DND-41 (cell line): ENCODE measurements at regions not wholly inside any gene's neighbourhood (a gene's known extent, or its start where the extent isn't known, plus 50 kb on each side); places are given as distances from the start of the nearest gene placed in this dataset.

Source experiments
- ATAC-seq: fragments of 200-7000 bp; cut with Tn5 transposase; 3 replicates; pipeline ENCODE4 v1.9.1; 2021; ENCODE audit warnings: low read depth; ENCODE audit not compliant: insufficient read depth
- DNase-seq: peaks from one replicate; pipeline ENCODE4 v3.0.0-alpha.2; 2020
- H2AFZ ChIP-seq: 2 replicates; pipeline ENCODE4 v1.6.0; 2012; ENCODE audit warnings: low read depth, low read length
- H3K27ac ChIP-seq: 2 replicates; pipeline ENCODE4 v1.5.1; 2012; ENCODE audit warnings: low read length, inconsistent platforms
- H3K27me3 ChIP-seq: fragments of 200-600 bp; sonication (generic); 2 replicates; pipeline ENCODE4 v1.6.0; 2012; ENCODE audit warnings: low read length, mild to moderate bottlenecking, inconsistent platforms; ENCODE audit not compliant: insufficient read depth, poor library complexity
- H3K36me3 ChIP-seq: 2 replicates; pipeline ENCODE4 v1.5.1; 2012; ENCODE audit warnings: low read length, inconsistent platforms; ENCODE audit not compliant: insufficient read depth
- H3K4me1 ChIP-seq: 2 replicates; pipeline ENCODE4 v1.5.1; 2012; ENCODE audit warnings: mild to moderate bottlenecking, low read length; ENCODE audit not compliant: insufficient read depth
- H3K4me2 ChIP-seq: 2 replicates; pipeline ENCODE4 v1.6.0; 2012; ENCODE audit warnings: mild to moderate bottlenecking, moderate library complexity, low read length, inconsistent platforms; ENCODE audit not compliant: insufficient read depth
- H3K4me3 ChIP-seq, 2 experiments: fragments of 200-600 bp in 1 of 2; shearing (Covaris generic) in 1 of 2; 2 replicates each; pipeline ENCODE4 v1.5.1; 2012 to 2016; ENCODE audit warnings: inconsistent platforms in 2 of 2, low read length in 2 of 2, mild to moderate bottlenecking in 2 of 2, low read depth in 1 of 2, moderate library complexity in 1 of 2
- H3K79me2 ChIP-seq: 2 replicates; pipeline ENCODE4 v1.6.0; 2012; ENCODE audit warnings: low read length, inconsistent platforms; ENCODE audit not compliant: insufficient read depth
- H3K9ac ChIP-seq: 2 replicates; pipeline ENCODE4 v1.6.0; 2012; ENCODE audit warnings: low read depth, mild to moderate bottlenecking, inconsistent platforms, low read length, moderate library complexity
- H3K9me3 ChIP-seq: 2 replicates; pipeline ENCODE4 v1.5.1; 2012; ENCODE audit warnings: low read length, moderate library complexity, mild to moderate bottlenecking, inconsistent platforms; ENCODE audit not compliant: insufficient read depth, severe bottlenecking
- H4K20me1 ChIP-seq: 2 replicates; pipeline ENCODE4 v1.6.0; 2012; ENCODE audit warnings: low read length; ENCODE audit not compliant: insufficient read depth
- EZH2 ChIP-seq: IDR thresholded peaks from 3 replicates; pipeline ENCODE4 v1.6.1; 2012; ENCODE audit warnings: borderline replicate concordance, low read depth, mild to moderate bottlenecking, moderate library complexity, low read length, inconsistent platforms; ENCODE audit not compliant: severe bottlenecking
- TF ChIP-seq, protein P1 (sequence below): IDR thresholded peaks from 2 replicates; pipeline ENCODE4 v1.5.1; 2012; ENCODE audit warnings: borderline replicate concordance, low read length, moderate library complexity, mild to moderate bottlenecking; ENCODE audit not compliant: poor library complexity, severe bottlenecking; ENCODE audit errors: extremely low read depth

DNA sequence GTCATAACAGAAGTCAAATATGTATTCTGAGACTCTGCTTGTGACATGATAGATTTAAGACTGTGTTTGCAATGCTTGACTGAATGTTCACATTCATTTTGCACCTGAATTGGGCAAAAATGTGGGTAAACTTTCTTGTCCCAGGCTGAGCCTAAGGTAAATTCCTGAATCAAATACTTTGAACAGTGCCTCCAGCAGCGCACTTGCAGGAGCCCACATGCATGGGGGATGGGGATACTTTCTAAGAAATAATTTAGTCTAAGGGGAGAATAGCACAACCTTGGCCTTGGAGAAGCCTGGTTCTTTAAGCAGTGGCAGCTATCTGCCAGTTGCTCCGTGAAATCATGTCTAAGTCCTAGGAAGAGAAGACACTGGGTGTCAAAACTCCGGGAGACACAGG lies 163.5 kb upstream of the EGFLAM start:
- Histone ChIP-seq H2AFZ (no peak overlapping the region), H4K20me1 (no peaks in the 10 kb centered on the region), H3K36me3 (no peaks in the 10 kb centered on the region), H3K27me3 (no peaks in the 10 kb centered on the region), H3K27ac (no peak overlapping the region), H3K4me3 (no peak overlapping the region), H3K4me2 (no peak overlapping the region), H3K9ac (no peak overlapping the region), H3K9me3 (no peaks in the 10 kb centered on the region), H3K4me1 (no peaks in the 10 kb centered on the region), H3K79me2 (no peaks in the 10 kb centered on the region)
- TF ChIP-seq, protein P1, sequence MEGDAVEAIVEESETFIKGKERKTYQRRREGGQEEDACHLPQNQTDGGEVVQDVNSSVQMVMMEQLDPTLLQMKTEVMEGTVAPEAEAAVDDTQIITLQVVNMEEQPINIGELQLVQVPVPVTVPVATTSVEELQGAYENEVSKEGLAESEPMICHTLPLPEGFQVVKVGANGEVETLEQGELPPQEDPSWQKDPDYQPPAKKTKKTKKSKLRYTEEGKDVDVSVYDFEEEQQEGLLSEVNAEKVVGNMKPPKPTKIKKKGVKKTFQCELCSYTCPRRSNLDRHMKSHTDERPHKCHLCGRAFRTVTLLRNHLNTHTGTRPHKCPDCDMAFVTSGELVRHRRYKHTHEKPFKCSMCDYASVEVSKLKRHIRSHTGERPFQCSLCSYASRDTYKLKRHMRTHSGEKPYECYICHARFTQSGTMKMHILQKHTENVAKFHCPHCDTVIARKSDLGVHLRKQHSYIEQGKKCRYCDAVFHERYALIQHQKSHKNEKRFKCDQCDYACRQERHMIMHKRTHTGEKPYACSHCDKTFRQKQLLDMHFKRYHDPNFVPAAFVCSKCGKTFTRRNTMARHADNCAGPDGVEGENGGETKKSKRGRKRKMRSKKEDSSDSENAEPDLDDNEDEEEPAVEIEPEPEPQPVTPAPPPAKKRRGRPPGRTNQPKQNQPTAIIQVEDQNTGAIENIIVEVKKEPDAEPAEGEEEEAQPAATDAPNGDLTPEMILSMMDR: no peak
- no peak for TF ChIP-seq EZH2
- no peak for ATAC-seq
- no peak for DNase-seq

DNA sequence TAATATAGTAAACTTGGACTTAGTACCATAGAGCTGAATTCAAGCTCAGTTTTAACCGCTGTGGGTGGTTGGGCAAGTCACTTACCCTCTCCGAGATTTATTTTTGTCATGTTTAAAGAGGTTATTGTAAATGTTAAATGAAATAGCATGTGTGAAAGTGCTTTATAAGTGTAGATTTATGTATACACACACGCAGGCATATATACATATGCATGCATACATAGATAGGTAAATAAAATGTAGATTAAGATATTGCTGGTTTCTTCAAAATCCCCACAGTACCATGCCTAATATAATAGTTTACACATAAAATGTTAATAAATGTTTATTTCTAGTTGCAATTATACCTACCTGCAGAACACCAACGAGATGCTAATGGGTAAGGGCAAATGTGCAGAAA lies 164.5 kb upstream of the EGFLAM start:
- Histone ChIP-seq H3K4me1 (no peaks in the 10 kb centered on the region), H3K9me3 (no peaks in the 10 kb centered on the region), H3K27ac (no peak overlapping the region), H4K20me1 (no peaks in the 10 kb centered on the region), H3K4me3 (no peak overlapping the region), H3K36me3 (no peaks in the 10 kb centered on the region), H2AFZ (no peak overlapping the region), H3K27me3 (no peaks in the 10 kb centered on the region), H3K4me2 (no peak overlapping the region), H3K9ac (no peak overlapping the region), H3K79me2 (no peaks in the 10 kb centered on the region)
- no peak for TF ChIP-seq EZH2
- TF ChIP-seq, protein P1: no peak
- DNase-seq (no peak), ATAC-seq (no peak)

DNA sequence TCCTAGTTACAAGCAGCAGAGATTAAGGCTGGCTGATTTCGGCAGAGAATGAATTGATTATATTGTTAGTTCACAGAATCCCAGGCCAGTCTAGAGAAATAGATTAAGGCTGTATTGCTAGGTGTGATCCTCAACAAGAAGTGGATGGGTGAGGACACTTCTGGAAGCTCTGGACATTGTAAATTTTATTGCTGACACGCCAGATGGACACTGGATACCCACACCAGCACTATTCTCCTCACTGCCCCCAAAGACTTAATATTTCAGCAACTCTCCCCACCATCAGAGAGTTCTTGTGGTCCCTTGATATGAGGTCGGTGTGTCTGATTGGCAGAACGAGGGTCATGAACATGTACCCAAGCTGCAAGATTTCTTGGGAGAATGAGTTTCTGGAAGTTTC lies 171.6 kb upstream of the EGFLAM start:
- no peaks in the 10 kb centered on the region for H3K36me3 ChIP-seq
- no peak overlapping the region for H3K4me2 ChIP-seq
- H3K4me1 ChIP-seq: no peaks in the 10 kb centered on the region
- no peaks in the 10 kb centered on the region for H3K9me3 ChIP-seq
- no peak overlapping the region for H2AFZ ChIP-seq
- H3K27ac ChIP-seq: no peak overlapping the region
- no peaks in the 10 kb centered on the region for H3K27me3 ChIP-seq
- H4K20me1 ChIP-seq: no peaks in the 10 kb centered on the region
- H3K4me3 ChIP-seq: no peak overlapping the region
- H3K79me2 ChIP-seq: no peaks in the 10 kb centered on the region
- TF ChIP-seq EZH2: no peak
- TF ChIP-seq, protein P1: no peak
- no peak overlapping the region for H3K9ac ChIP-seq
- no peak for DNase-seq
- no peak for ATAC-seq

DNA sequence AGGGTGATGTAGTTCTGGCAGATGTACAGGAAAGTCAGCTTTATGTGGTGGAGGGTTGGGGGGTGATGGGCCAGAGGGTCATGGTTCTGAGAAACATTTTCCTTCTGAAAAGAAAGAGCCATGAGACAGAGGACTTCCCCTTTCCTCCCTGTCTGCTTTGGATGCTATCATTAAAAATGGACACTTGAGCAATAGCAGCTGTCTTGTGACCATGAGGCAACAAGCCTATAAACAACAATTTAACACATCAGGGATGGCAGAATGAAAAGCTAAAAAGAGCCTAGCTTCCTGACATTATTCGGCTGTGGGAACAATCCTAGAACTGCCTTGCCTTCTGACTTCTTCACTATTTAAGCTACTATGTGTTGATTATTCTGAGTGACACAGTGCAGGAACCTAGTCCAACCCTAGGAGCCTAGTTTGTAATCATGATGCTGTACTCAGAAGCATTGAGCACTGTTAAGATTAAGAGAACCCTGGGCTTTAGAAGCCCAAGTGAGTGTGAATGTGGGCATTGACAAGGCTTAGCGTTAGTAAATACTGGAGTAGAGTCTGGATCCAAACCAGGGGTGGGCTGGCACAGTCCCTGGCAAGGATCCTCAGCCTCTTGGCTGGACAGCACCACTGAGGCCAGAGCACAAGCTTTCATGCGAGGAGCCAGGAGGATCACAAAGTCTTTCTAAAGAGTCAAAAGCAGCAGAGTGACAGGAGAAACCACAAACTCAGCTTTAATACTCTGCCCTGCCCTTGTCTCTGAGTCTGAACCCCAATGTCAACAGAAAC lies 178.5 kb upstream of the EGFLAM start:
- TF ChIP-seq, protein P1: no peak
- no peak for TF ChIP-seq EZH2
- no peak for ATAC-seq
- DNase-seq: no peak
- H3K27me3 ChIP-seq: no peaks in the 10 kb centered on the region
- no peak overlapping the region for H3K9ac ChIP-seq
- no peaks in the 10 kb centered on the region for H4K20me1 ChIP-seq
- no peak overlapping the region for H2AFZ ChIP-seq
- no peak overlapping the region for H3K27ac ChIP-seq
- H3K79me2 ChIP-seq: no peaks in the 10 kb centered on the region
- H3K4me2 ChIP-seq: no peak overlapping the region
- no peaks in the 10 kb centered on the region for H3K9me3 ChIP-seq
- no peaks in the 10 kb centered on the region for H3K4me1 ChIP-seq
- no peaks in the 10 kb centered on the region for H3K36me3 ChIP-seq
- no peak overlapping the region for H3K4me3 ChIP-seq
